ENCODE measurements at regions not wholly inside any gene's neighbourhood (a gene's known extent, or its start where the extent isn't known, plus 50 kb on each side); places are given as distances from the start of the nearest gene placed in this dataset.
A peak's percentile ranks its signal among the peaks of the same experiment; 100 is the strongest.

DNA sequence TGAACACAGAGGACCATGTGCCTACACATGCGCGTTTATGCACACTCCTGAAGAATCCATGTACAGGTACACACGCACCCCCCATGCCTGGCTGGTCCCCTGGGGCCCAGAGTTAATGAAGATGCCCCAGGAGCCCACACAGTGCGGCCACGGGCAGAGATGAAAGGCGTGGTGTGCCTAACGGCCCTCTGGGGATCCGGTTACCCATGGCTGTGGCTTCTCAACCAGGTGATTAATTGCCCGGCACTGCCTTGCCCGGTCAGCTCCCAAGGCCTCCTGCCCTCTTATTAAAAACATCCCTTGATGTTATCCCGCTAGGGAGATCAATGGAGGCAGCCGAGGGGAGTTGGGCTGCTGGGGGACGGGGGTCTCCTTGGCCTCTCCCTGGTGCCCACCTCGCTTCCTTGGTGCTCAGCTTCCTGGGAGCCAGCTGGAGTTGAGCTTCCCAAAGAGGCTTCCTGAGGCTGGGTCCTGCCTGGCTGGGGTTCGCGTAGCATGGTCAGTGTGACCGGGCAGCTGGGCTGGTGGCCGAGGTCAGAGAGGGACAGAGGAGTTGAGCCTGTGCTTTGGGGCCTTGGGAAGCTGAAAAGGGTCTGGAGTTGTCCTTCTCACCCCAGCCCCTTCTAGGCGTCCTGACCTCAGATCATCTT, 75.0 kb upstream of the WNT4 start:
- intact Hi-C loops (cut with DNase I), result no loop called here

DNA sequence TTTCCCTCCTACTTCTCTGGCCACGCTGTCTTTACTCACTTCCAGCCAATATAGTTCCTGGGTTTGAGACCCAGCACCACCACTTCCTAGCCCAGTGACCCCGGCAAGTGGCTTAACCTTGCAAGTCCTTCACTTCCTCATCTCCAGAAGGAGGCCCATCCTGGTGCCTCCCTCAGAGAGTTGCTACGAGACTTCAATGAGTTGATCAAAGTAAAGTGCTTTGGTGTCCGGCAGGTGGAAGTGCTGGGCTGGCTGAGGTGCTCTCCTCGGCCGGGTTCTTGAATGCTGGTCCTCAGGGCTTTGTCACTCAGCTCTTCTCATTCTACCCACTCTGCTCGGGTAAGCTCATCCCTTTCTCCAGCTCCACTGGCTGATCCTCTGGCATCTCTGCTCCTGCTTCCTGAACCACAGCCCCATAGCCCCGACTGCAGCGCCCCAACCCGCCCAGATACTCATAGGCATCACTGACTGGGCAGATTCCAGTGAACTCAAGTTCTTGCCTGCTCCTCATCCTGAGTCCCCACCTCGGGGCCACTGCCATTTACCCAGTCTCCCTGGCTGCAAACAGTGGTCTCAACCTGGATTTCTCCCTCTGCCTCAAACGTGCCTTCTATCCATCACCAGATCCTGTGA, 75.8 kb upstream of the WNT4 start:
- intact Hi-C loops (cut with DNase I), result no loop called here
- DNase-seq (ENCODE audit: low spot score), result peak; percentile 57

More for the DNA sequence above, 75.0 kb upstream of the WNT4 start:
- DNase-seq (ENCODE audit: low spot score), result peak; percentile 56

DNA sequence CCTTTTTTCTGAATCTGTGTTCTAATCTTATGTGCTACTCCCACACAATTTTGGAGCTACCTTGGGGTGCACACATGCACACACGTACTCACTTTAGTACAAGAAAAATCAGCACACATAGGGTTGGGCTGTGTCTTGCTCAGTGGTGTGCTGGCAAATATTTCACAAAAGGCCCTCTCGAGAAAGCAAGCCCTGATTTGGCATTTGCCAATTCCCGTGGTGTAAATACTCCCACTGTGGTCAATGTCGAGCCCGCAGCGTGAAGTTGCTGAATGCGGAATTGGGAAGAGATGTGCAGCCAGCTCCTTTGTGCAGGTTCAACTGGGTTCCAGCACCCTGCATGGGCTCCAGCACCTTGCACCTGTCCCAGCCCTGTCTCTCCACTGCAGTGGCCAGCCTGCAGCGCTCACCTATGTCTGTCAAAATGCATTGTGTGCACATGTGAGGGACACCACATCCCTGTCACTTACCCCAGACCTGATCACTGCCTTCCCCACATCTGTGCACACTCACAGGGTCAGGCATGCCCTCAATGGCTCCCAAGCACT, 78.4 kb upstream of the WNT4 start:
- DNase-seq (ENCODE audit: low spot score), result peak; percentile 24
- intact Hi-C loops (cut with DNase I), result no loop called here

DNA sequence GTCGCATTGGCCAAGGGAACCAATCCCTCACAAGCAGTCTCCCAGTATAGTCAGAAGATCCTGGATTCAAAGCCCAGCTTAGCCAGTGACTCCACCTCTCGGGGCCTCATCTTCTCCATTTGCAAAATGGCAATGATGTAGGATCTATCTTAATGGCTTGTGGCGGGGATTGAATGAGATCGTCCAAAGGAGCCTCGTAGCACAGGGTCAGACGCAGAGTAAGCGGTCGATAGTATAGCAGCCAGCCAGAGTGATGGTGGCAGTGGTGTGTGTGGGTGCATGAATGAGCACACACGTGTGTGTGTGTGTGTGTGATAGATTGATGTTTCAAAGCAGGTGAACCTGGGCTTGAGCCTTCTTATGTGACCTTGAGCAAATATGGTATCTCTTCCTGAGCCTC, 79.8 kb upstream of the WNT4 start:
- intact Hi-C loops (cut with DNase I), result no loop called here
- DNase-seq (ENCODE audit: low spot score), result peak; percentile 20

DNA sequence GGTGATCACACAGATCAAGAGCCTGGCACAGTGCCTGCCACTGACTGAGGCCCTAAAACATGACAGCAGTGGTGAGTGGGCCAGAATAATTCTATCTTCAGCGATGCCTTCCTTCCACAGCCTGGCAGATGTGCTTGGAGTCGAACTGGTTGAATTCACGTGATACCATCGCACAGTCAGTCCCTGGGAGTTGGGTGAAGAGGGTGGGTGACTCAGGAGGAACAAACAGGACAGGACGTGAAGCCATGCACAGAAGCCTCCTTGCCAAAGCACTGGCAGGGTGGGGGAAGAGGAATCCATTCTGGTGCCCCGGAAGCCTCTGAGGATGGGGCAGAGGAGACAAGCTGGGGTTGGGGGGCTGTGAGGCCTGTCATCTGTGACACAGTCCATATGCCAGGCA, 80.3 kb upstream of the WNT4 start:
- intact Hi-C loops (cut with DNase I), result no loop called here
- peak; percentile 56 for DNase-seq (ENCODE audit: low spot score)

DNA sequence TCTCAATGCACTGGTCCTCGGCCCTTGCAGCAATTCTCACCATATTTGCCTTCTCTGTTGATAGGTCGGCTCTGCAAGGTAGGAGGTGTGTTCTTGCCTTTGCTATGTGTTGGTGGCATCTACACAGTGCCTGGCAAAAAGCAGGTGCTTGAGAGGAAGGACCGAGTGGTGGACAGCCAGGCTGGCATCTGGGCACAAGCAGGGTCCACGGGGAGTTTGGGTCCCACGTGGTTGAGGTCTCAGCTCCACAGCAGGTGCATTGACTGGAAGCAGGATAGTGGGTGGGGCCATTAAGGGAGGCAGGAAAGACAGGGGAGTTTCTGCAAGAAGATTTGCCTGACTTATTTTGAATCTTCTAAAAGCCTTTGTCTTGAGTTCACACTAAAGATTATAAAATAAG, 81.2 kb upstream of the WNT4 start:
- intact Hi-C loops (cut with DNase I), result no loop called here
- no peak for DNase-seq (ENCODE audit: low spot score)

DNA sequence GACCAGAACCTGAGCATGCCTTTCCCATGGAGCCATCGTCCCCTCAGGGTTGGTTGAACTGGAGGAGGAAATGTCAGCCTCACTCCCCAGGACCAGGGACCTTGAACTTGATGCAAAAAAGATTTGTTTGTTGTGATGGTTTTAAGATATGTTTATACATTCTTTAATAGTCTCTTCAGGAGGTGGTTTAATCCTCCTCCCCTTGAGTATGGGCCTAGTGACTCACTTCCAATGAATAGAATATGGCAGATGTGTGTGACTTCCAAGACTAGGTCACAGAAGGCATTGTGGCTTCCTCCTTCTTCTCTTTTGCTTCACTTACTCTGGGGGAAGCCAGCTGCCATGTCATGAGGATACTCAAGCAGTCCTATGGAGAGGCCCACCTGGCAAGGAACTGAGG, 81.7 kb upstream of the WNT4 start:
- intact Hi-C loops (cut with DNase I), result no loop called here
- peak; percentile 11 for DNase-seq (ENCODE audit: low spot score)

DNA sequence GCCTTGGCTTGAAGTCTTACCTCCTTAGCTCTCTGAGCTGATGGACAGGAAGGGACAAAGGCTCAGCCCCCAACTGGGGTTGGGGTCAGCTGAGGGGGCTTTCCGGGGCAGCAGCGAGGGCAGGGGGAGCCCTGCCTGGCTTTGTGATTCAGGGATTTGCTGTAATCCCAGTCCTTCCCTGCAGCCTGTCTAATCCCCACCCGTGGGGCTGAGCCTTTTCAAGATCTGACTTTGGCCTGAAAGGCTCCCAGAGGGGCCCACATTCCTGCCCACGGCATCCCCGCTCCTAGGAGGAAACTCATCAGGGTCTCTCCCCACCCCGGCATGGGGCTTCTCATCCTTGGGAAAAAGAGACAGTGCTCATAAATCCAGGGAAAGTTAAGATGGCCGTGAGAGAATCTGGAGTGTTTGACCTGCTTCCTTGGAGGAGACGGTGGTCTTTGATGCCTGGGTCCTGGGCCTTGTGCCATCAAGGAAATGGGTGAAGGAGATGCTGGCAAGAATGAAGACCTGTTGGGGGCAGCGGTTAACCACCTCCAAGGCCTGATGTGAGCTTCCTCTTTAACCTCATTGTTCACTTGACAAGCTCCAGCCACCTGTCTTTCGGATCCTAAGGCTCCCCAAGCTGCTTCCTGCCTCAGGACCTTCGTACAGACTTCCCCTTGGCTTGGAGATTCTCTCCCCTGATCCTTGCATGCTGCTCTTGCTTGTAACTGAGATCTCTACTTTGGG, 83.1 kb upstream of the WNT4 start:
- intact Hi-C loops (cut with DNase I), result no loop called here
- no peak for DNase-seq (ENCODE audit: low spot score)

DNA sequence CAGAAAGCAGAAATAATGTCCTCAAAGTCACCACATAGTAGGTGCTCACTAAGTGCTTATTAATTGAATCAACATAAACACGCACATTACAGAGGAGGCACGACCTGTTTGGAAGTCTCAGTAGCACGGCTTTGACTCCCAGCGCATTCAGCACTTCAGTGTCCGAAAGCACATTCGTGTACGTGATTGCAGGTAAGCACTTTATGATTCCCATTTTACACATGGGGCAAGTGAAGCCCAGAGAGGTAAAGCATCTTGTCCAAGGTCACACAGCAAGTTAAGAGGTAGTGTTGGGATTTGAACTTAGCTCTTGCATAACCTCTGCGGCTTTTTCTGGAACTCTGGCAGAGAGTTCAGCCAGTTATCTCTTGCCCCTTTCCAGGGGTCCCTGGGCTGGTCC, 85.2 kb upstream of the WNT4 start:
- intact Hi-C loops (cut with DNase I), result no loop called here

DNA sequence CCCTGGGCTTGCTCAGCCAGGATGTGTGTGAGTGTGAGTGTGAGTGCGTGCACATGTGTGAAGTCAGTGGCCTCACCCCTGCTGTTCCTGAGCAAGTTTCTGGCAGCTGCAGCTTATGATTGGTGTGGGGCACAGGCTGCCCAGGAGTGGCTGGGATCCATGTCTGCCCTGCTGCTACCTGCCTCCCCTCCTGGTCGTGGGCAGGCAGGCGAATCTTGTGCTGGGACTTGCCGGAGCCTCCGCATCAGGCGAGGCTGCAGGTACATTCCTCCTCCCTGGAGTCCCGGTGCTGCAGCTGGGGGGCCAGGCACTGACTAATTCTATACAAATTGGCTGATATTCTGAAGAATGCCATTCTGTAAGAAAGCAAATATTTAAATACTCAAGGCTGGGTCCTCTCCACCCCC, 85.6 kb upstream of the WNT4 start:
- no peak for DNase-seq (ENCODE audit: low spot score)

More for the DNA sequence above, 85.2 kb upstream of the WNT4 start:
- DNase-seq (ENCODE audit: low spot score), result no peak

DNA sequence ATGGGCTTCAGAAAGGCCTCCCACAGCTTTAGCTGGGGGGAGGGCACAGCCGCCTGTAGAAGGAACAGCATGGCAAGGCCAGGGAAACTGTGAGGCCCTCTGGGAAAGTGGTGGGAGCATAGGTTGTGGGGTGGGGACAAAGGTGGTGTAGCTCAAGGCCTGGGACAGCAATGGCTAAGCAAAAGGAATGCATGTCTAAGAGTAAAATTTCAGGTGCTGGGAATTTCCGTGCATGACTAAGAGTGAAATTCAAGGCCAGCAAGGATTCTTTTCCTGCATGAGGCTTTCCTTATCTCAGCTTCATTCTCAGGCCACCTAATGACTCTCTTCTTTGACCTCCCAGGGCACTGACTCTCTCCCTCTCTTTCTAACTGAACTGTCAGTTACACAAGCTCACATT, 86.5 kb upstream of the WNT4 start:
- intact Hi-C loops (cut with DNase I), result no loop called here
- no peak for DNase-seq (ENCODE audit: low spot score)

More for the DNA sequence above, 85.6 kb upstream of the WNT4 start:
- intact Hi-C loops (cut with DNase I), result no loop called here

DNA sequence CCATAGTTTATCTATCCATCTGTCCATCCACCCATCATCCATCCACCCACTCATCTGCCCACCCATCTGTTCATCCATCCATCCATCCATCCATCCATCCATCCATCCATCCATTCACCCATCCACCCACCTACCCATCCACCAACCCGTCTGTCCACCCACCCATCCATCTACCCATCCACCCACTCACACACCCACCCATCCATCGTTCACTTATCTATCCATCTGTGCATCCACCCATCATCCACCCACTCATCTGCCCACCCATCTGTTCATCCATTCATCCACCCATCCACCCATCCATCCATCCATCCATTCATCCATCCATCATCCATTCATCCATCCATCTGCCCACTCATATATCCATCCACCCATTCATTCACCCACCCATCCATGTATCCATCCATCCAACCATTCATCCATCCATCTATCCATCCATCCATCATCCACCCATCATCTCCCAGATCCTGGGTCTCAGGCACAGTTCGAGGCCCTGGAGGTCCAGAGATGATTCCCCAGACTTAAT, 88.2 kb upstream of the WNT4 start:
- intact Hi-C loops (cut with DNase I), result loop anchor here in 1 of 2 donors (5.0 kb wide), 1 partner anchor 1159 kb away; no protein-coding TSS in a partner anchor
- DNase-seq (ENCODE audit: low spot score), result no peak

DNA sequence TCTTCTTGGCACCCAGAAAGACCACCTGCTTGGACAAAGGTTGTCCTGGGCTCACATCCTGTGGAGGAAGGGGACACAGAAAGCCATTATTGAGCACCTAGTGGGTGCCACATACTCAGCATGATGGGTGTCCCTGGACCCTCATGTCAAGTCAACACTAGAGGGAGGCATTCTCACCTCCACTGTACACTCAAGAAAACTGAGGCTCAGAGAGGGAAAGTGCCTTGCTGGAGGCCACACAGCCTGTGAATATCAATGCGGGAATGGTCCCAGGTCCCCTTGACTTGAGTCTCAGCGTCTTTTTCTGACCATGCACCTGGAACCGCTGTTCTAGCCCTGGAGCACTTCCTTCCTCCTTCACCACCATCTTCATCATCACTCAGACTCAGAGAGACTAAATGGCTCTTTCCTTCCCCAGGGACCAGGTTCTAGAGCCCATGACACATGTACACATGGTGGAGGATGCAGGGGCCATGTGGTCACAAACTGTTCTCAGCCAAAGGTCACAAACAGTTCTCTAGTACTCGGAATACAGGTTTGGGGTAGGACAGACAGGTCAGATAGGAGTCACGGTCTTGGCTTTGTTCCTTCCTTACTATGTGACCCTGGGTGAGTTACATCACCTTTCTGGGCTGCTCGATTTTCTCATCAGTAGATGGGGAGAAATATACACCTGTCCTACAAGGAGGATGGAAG, 89.2 kb upstream of the WNT4 start:
- intact Hi-C loops (cut with DNase I), result loop anchor here in 1 of 2 donors (5.0 kb wide), 1 partner anchor 1160 kb away; no protein-coding TSS in a partner anchor

DNA sequence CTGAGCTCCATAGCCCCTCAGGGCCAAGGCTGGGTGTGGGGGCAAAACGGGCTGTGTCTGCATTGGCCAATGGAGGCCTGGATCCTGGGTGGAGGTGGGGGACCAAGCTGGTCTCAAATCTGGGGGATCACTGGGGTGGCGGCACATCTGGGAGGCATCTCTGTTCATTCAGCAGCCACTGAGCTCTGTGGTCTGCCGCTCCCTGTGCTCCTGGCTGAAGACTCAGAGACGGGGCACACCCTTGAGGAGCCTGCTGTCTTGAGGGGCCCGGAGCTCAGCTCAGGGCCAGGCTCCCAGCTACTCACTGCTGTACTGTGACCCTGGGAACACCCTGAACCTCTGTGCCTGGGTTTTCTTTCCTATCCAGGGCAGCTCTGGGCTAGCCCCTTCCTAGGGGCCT, 90.3 kb upstream of the WNT4 start:
- intact Hi-C loops (cut with DNase I), result loop anchor here in 1 of 2 donors (5.0 kb wide), 1 partner anchor 1161 kb away; no protein-coding TSS in a partner anchor
- no peak for DNase-seq (ENCODE audit: low spot score)

More for the DNA sequence above, 89.2 kb upstream of the WNT4 start:
- DNase-seq (ENCODE audit: low spot score), result no peak

DNA sequence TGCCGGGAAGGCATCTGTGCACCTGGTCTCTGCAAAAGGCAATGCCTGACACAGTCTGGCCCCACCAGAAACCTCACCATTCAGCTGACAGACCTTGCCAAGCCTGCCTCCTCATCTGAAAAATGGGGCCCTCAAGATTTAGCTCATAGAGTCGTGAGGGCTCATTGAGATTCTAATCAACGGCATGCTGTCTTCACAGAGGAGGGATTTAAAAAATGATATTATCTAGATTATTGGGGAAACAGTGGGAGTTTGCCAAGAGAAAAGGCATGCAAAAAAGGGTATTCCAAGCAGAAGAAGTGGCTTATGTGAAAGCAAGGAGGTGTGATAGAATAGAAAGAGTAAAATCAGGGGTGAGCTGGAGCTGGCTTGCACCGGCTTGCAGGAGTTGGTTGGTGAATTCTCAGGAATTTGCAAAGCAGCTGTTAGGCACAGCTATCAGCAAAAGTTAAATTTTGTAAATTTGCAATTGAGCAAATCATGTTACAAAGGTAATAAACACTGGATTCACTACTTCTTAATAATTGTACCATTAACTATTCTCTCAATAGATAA, 91.7 kb upstream of the WNT4 start:
- intact Hi-C loops (cut with DNase I), result loop anchor here in 1 of 2 donors (5.0 kb wide), 1 partner anchor 1162 kb away; no protein-coding TSS in a partner anchor
- no peak for DNase-seq (ENCODE audit: low spot score)

DNA sequence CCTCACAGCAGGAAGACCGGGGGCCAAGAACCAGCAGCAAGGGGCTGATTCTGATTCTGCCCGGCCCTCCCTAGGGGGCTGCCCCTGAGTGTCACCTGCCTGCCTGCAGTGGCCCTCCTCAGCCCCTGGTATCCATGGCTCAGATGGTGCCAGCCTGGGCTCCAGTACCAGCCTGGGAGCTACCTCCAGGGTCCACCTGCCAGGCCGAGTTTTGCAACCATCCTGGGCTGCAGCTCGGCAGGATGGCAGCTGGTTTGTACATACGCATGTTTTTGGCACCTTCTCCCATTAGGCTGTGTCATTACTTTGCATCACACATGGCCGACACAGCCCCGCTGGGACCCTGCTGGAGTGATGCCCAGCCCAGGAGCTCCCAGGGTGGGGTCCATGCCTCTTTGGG, 93.3 kb upstream of the WNT4 start:
- intact Hi-C loops (cut with DNase I), result no loop called here
- no peak for DNase-seq (ENCODE audit: low spot score)

DNA sequence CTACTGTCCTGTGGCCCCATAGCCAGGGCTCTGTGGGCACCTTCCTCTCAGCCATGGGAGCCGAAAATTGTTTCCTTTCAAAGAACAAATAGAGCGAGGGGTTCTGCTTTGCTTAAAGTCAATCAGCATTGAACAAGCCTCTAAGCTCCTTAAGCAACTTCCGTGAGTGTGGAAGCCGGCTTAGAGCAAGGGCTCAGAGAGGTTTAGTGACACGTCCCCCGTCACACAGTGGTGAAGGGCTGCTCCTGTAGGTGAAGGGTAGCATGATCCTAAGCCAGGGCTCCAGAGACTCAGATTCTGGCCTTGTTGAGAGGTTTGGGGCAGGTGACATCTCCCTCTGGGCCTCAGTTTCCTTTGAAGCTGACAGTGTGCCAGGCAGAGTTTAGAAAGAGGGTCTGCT, 94.0 kb upstream of the WNT4 start:
- intact Hi-C loops (cut with DNase I), result no loop called here

DNA sequence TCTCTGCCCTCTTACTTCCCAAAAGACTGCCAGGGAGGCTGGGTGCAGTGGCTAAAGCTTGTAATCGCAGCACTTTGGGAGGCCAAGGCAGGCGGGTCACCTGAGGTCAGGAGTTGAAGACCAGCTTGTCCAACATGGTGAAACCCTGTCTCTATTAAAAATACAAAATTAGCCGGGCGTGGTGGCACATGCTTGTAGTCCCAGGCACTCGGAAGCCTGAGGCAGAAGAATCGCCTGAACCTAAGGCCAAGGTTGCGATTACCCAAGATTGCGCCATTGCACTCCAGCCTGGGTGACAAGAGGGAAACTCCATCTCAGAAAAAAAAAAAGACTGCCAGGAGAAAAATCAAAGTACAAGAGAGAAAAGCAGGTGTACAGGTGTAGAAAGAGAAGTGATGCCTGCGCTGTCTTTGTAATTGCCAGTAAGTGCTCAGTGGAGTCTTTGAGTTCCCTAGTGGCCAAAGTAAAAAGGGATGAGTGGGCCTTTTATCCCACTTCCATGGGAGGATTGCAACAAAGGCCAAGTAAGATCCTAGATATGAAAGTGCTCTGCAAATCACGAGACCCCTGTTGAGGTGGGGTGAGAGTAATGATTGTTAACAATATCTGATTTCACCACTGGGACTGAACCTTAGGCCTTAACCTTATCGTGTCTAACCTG, 94.7 kb upstream of the WNT4 start:
- intact Hi-C loops (cut with DNase I), result no loop called here
- no peak for DNase-seq (ENCODE audit: low spot score)

More for the DNA sequence above, 94.0 kb upstream of the WNT4 start:
- DNase-seq (ENCODE audit: low spot score), result no peak
